Brain microvascular endothelial cell (primary cell): ENCODE measurements at regions not wholly inside any gene's neighbourhood (a gene's known extent, or its start where the extent isn't known, plus 50 kb on each side); places are given as distances from the start of the nearest gene placed in this dataset.

Experiments
- DNase-seq: peaks from one replicate; pipeline ENCODE4 v3.0.0-alpha.2; 2020
- H3K27ac ChIP-seq: fragments of 250-450 bp; sonication (Bioruptor Pico); 2 replicates; pipeline ENCODE4 v1.5.1; 2020; ENCODE audit warnings: mild to moderate bottlenecking, moderate library complexity
- H3K27me3 ChIP-seq: fragments of 250-450 bp; sonication (Bioruptor Pico); replicated peaks from 2 replicates; pipeline ENCODE4 v1.5.1; 2020; ENCODE audit warnings: mild to moderate bottlenecking
- H3K36me3 ChIP-seq: fragments of 250-450 bp; sonication (Bioruptor Pico); replicated peaks from 2 replicates; pipeline ENCODE4 v1.5.1; 2020; ENCODE audit warnings: mild to moderate bottlenecking
- H3K4me3 ChIP-seq: 2 replicates; pipeline ENCODE4 v1.5.1; 2011; ENCODE audit warnings: low read depth, mild to moderate bottlenecking, control low read depth, low read length, moderate library complexity
- in situ Hi-C: cut with HindIII; loops from 2 replicates; pipeline ENCODE4 v1.10.0; 2017; ENCODE audit warnings: low sequenced_read_pairs, low pct_ligation_motif_present
- TF ChIP-seq, protein P1 (sequence below): IDR thresholded peaks from 2 replicates; pipeline ENCODE4 v1.5.1; 2011; ENCODE audit warnings: low read depth, mild to moderate bottlenecking, moderate library complexity, low read length, control low read depth, inconsistent platforms; ENCODE audit errors: missing control alignments

- no peaks in the 10 kb centered on the region for H3K36me3 ChIP-seq
- no peaks in the 10 kb centered on the region for H3K27me3 ChIP-seq
- in situ Hi-C loops, result no loop called here
- DNase-seq, result no peak
- TF ChIP-seq, protein P1, sequence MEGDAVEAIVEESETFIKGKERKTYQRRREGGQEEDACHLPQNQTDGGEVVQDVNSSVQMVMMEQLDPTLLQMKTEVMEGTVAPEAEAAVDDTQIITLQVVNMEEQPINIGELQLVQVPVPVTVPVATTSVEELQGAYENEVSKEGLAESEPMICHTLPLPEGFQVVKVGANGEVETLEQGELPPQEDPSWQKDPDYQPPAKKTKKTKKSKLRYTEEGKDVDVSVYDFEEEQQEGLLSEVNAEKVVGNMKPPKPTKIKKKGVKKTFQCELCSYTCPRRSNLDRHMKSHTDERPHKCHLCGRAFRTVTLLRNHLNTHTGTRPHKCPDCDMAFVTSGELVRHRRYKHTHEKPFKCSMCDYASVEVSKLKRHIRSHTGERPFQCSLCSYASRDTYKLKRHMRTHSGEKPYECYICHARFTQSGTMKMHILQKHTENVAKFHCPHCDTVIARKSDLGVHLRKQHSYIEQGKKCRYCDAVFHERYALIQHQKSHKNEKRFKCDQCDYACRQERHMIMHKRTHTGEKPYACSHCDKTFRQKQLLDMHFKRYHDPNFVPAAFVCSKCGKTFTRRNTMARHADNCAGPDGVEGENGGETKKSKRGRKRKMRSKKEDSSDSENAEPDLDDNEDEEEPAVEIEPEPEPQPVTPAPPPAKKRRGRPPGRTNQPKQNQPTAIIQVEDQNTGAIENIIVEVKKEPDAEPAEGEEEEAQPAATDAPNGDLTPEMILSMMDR, result no peak
- H3K4me3 ChIP-seq, result no peak overlapping the region
- no peak overlapping the region for H3K27ac ChIP-seq
Observed at GRCh38 chr9:23596913-23597634, 229.0 kb downstream of the ELAVL2 start.

DNA sequence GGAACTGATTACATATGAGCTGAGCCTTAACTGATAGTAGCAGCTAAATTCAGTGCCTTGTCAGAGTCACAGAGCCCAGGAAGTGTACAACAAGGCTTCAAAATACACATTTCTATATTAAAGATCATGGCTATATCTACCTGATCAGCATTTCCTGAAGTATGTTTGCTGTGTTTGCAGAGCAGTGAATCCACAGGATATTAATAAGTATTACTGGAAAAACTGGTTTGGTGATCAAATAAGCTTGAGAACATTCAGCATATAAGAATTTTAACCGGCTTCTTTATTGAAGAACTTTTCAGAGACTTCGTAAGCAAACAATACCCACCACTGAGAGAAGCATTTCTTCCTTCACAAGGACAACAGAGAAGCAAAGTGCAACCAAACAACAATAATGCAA, 227.0 kb downstream of the ELAVL2 start:
- TF ChIP-seq, protein P1, result no peak
- no peak for DNase-seq
- no peaks in the 10 kb centered on the region for H3K36me3 ChIP-seq
- no peak overlapping the region for H3K27ac ChIP-seq
- in situ Hi-C loops, result no loop called here
- H3K27me3 ChIP-seq, result no peaks in the 10 kb centered on the region
- H3K4me3 ChIP-seq, result no peak overlapping the region

DNA sequence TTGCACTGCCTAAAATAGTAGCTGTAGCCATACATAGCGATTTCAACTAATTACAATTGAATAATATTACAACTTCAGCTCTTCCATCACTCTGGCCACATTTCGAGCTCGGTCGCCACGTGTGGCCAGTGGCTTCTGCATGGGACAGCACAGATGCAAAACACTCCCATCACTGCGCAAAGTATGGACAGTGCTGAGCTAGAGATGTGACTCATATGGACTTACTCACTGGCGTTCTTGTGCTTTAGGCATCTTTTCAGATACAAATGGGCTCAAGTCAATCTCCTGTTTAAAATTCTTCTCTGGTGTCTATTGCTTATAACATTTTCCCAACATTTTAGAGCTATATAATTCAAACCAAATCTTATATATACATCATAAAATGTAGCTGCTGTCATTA, 222.7 kb downstream of the ELAVL2 start:
- H3K4me3 ChIP-seq, result no peak overlapping the region
- TF ChIP-seq, protein P1, result no peak
- DNase-seq, result no peak
- no peaks in the 10 kb centered on the region for H3K27me3 ChIP-seq
- H3K27ac ChIP-seq, result no peak overlapping the region
- H3K36me3 ChIP-seq, result no peaks in the 10 kb centered on the region
- in situ Hi-C loops, result no loop called here

DNA sequence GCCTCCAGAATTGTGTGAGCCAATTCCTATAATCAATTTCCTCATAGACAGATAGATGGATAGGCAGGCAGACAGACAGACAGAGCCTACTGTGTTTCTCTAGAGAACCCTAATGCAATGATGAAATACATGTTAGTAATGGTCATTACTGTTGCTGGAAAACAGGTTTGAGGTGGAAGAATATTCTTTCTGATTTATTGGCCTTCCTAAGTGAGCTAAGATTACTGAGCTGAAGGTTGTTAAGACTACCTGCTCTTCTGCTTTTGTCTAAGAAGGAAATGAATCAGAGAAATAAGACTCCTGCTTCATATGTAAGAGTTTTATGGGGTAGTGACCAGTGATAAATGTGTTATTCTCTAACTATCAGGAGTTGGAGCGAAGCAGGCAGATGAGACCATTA, 219.9 kb downstream of the ELAVL2 start:
- in situ Hi-C loops, result no loop called here
- Histone ChIP-seq H3K27me3 (no peaks in the 10 kb centered on the region), H3K4me3 (no peak overlapping the region), H3K36me3 (no peaks in the 10 kb centered on the region), H3K27ac (no peak overlapping the region)
- no peak for DNase-seq
- TF ChIP-seq, protein P1, result no peak

DNA sequence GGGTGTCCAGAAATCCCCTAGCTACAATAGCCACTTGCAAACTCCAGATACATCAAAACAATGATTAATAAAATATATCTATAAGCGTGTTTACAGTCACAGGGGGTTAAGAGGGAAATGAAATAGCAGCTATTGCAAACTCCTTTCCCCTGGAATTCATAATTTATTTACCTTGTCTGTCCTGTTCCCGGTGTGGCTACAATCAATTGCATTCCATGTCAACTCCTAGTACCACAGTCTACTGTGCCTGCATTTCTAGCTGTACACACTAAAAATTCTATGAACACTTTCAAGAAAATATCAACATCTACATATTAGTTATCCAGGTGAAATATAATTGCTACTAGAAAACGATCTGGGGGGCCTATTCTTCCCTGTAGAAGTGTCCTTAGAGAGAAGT, 217.6 kb downstream of the ELAVL2 start:
- in situ Hi-C loops, result no loop called here
- no peak for DNase-seq

GRCh38 chr9:23611869-23612268, 214.2 kb downstream of the ELAVL2 start:
- TF ChIP-seq, protein P1, result no peak

More for the DNA sequence above, 217.6 kb downstream of the ELAVL2 start:
- TF ChIP-seq, protein P1, result no peak
- Histone ChIP-seq H3K36me3 (no peaks in the 10 kb centered on the region), H3K27me3 (no peaks in the 10 kb centered on the region), H3K27ac (no peak overlapping the region), H3K4me3 (no peak overlapping the region)

More at GRCh38 chr9:23611869-23612268, 214.2 kb downstream of the ELAVL2 start:
- DNase-seq, result no peak
- in situ Hi-C loops, result no loop called here
- no peaks in the 10 kb centered on the region for H3K36me3 ChIP-seq
- H3K27ac ChIP-seq, result no peak overlapping the region
- no peaks in the 10 kb centered on the region for H3K27me3 ChIP-seq
- H3K4me3 ChIP-seq, result no peak overlapping the region
